GM18907 (cell line): ENCODE measurements at regions not wholly inside any gene's neighbourhood (a gene's known extent, or its start where the extent isn't known, plus 50 kb on each side); places are given as distances from the start of the nearest gene placed in this dataset.

Source experiments
- ATAC-seq: cut with Tn5 transposase; IDR thresholded peaks from one replicate; pipeline ENCODE4 v1.9.1; 2021; ENCODE audit warnings: mild to moderate bottlenecking, moderate library complexity; ENCODE audit not compliant: unreplicated experiment

DNA sequence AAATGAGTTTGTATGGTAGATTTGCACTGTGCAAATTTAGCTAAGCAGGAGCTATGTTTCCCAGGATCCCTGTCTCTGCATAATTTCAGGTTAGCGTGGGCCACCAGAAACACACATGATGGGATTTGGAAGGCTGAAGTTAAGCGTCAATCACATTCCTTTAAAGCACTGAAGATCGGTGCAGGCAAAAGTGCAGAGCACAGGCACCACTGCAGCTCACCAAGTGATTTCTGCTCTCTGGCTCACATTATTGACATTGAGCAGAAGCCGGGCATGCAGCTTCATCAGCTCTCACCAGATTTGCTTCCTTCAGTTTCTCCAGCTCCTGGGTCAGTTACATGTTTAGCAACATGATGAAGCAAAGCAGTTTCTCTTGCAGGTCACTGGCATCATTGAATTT lies 256.4 kb upstream of the TGFBR2 start:
- no peak for ATAC-seq

DNA sequence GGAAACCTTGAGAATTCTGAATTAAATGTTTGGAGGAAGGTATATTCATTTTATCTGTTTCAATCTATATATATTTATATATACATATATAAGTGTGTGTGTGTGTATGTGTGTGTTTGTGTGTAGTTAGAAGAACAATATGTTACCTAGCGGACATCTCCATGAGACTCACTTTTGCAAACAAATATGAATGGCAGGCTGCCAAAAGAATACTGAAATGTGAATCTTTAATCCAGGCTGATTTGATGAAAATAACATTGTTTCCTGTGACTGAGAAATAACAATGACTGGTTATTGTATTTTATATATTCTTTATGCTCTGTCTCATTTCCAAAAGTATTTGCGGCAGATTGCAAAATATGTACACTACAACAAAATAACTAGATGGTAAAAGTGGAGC lies 255.5 kb upstream of the TGFBR2 start:
- ATAC-seq, result no peak

DNA sequence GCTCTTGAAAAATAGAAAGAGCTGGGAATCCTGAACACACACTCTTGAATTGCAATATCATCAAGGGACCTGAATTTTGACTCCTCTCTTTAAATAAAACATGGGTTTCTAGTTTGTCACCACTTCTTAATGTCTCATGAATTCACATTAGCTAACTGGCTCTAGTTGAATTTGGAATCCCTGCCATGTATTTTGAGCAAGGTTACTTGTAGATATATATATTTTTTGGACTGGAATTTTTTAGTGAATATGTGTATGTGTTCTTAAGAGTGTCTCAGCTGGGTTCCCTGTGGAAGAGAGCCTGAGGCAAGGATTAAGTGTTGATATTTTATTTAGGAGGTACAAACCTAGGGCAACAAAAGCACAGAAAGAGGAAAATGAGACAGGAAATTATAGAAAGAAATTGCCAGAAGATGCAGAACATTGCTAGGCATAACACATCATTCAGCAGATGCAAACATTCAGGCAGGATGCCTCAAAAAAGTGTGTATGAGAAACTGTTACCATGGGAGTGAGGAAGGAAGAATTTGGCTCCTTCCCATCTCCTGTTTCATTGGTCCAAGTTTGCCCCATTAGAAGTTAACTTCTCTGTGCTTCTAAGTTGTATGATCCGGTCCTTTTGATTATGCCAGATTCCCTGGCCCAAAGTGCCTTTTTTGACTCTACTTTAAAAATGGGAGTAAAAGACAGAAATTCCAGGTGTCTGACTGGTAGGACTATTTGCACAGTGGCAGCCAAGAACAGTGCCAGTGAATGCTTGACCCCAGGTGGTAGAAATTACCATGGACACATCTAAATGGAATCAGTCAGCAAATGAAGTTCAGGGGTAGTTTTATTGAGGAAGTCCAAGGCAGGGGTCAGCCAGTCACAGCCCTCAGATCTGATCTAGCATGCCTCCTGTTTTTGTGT lies 253.7 kb upstream of the TGFBR2 start:
- no peak for ATAC-seq

DNA sequence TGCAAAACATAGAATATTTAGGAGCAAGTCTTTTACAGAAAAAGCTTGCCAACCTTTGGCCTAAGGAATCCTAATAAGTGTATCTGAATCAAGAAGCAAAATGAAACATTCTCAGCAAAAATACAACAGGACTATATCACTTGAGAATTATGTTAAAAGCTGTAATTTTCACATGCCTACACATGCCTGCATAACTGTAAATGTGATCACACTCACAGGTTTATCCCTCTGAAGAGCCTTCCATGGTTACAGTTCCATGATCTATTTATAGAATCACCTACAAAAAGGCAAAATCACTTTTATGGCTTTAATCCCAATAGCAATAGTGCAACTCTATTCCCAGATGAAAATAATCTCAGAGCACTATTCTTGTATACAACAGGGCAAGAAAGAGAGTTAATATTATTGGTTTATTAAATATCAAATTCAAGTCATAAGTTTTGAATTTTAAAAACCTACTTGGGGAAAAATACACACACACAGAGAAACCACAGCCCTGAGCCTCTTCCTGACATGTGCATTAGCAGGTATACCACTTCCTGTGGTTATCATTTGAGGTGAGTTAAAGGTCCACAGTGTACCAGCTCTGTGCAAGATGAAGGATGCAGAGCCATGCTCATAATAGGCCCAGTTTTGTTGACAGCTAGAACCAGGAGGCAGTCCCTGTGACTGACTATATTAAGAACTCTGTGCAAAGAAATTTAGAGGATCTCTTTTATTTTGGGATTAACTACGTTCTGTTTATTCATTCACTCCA lies 252.5 kb upstream of the TGFBR2 start:
- ATAC-seq, result peak; percentile 98

DNA sequence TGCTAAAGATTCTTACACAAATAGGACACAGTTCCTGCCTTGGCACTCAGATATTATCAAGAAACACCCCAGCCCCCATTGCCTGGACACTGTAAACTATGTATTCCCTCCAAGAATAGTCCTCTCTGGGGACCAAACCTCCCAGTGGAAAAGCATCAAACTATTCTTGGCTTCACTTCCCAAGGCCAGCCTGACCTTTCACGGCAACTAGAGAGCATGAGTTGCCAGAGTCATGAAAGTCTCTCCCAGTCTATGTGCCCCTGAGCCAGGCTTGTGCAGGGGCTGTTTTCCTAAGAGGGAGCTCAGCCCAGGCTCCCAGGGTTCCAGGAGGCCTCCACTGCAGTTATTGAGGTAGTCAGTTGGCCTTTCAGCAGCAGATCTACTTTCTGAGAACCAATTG lies 251.9 kb upstream of the TGFBR2 start:
- ATAC-seq, result no peak

DNA sequence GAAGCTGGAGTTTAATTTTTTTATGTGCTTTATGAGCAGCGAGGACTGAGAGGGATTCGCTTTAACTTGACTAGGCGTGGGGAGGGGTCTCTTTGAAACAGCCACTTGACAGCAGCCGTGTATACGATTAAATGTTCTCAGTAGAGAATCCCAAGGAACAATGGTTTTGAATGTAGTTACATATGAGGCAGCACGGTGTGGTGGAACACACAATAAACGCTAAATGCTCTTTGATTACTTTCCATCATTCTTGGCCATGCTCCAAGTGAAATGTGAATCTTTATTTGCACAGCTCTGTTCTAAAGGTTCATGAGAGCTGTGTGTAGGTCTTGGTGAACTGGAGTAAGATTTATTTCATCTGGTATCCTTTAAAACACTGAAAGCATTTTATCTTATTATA lies 251.4 kb upstream of the TGFBR2 start:
- no peak for ATAC-seq

DNA sequence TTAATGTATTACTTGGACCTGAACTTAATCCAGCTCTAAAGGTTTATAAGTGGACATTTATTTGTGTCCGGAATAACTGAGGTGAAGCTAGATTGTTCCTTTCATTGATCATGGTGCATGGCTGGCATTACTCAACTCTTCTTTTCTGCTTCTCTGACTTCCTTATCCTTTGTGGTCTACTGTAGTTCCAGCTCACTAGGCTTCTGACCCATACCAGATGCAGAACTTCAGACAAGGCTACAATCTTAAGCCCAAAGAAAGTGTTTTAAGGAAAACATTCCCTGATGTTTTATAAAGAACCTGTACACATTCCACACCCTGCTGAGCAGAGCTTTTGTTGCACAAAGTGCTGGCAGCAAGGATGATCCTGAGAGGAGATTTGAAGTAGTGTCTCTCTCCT lies 250.8 kb upstream of the TGFBR2 start:
- ATAC-seq, result no peak

DNA sequence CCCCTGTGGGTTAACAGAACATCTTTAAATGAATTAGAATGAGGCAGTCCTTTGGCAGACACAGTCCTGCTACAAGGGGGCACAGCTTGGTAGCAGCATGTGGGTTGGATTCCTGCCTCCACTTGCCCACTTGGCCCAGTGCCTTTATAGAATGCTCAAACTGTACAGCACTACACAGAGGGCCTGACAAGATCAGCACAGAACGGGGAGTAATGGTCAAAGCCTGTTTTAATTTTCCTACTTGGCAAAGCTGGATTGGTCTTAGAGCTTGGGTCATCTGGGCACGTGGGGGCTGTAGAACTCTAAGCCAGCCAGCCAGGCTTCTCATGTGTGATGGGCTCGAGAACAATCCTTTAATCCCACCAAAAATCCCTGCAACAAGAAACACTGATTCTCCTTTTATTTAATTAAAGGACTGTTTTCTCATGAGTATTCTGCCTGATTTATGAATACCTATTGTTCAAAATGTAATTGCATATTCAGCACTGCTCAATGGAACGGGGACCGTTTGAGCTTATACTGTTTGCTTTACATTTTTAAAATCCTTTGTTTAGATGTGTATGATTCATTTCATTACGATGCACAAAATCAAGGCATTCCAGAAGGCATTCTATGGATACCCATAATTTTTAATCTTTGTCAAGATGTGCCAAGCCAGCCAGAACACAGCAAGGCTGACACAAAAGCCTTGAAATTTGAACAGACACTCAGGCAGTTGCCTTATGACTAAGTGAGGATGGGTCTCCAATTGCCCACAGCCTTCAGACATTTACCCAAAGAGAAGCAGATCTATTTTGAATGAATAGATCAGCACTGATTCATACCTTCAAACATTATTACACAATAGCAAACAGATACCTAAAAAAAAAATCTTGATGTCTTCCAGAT lies 249.3 kb upstream of the TGFBR2 start:
- no peak for ATAC-seq

DNA sequence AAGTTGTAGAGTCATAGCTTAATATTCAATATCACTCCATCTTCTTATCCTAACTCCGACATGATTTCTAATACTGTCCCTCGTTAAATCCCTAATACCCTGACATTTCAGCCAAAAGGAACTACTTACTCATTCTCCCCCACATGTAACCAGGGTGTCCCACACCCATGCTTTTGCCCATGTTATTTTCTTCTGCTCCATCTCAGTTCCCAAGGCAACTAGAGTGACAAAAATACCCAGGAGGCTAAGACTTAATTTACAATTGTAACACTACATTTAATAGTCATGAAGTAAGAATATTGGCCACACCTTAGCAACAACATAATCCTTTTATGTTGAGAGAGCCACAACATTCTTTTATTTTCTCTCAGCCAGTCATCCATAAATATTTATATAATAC lies 248.5 kb upstream of the TGFBR2 start:
- ATAC-seq, result no peak

DNA sequence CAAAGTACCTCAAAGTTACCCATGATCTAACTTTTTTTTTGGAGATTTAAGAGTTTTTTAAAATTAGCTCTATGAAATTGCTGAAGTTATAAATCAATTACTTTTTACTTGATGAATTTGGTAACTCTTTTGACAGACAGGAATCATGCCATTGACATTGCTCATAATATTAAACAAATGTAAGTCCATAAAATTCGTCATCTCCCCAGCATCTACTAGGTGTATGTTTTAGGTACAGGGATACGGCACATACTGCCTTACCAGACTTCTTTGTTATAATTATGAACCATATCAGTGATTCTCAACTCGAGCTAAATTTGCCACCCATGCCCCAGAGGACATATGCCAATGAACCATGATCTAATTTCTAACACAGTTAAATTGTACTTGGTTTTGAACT lies 247.5 kb upstream of the TGFBR2 start:
- no peak for ATAC-seq

DNA sequence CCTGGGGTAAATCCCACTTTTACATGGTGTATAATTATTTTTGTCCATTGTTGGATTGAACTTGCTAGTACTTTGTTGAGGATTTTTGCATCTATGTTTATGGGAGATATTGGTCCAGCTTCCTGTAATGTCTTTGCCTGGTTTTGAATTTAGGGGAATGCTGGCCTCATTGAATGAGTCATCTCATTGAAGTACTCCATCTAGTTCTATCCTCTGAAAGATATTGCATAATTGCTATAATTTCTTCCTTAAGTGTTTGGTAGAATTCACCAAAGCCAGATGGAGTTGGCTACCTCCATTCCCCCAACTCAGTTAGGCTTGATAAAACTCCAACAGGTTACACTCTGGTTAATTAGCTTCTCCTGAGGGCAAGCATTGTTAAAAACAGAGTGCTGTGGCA lies 237.4 kb upstream of the TGFBR2 start:
- ATAC-seq, result no peak

DNA sequence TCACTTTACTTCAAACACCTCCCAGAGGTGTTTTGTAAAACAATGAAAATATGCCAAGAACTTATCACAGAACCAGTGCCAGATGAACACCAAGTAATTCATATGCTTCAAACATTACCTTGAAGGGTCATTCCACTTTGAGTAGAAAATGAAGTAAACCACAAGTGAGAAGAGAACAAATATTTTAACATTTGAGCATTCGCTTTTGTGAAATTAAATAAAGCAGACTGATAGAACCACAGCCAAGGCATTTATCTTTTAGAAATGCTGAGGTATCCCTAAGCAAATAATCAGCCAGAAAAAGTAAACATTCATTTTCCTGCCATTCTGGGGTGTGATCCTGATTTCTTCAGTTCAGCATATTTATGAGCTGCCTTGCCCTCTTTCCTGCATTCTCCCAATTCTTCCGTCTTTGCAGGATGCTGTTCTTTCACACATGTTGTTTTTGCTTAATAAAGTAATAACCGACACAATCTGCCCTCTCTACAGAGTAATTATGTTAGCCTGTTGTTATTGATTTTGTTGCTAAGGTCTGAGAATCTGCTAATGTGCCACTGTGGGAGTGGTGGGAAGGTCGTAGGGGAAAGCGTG lies 235.6 kb upstream of the TGFBR2 start:
- ATAC-seq, result no peak

DNA sequence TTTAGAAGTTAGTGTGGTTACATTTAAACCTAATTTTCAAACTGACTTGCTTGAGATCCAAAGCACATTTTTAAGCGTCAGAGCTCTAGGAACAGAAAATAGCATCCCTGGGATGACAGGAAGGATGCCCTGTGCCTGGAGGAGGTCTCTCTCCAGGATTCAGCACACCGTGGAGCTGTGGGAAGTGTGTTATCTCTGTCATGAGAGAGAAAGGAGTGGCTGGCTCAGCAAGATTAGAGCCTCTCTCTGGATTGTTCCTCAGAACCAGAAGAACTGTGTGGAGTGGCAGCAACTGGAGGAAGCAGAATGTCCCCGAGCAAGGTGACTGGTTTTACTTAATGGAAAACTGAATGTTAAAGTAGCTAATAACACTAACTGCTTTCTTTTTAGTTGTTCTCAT lies 233.6 kb upstream of the TGFBR2 start:
- ATAC-seq, result no peak

DNA sequence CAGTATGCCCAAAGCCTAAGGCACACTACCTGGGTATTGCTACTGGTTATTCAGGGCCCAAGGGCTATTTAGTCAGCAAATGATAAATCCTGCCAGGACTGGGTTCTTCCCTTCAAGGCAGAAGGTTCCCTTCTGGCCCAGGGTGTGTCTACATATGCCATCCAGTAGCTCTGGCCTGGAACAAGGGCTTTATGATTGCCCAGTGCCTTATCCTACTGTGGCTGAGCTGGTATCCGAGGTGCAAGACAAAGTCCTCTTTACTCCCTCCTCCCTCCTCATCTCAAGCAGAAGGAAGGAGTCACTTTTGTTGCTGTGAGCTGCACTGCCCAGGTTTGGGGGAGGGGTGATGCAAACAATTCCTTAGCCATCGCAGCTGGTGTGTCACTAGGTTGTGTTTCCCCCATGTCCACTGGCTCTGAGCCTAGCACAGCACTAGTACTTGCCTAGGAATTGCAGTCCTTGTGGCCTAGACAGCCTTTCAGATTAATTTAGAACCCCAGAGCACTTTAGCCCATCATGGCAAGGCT lies 221.8 kb upstream of the TGFBR2 start:
- no peak for ATAC-seq

DNA sequence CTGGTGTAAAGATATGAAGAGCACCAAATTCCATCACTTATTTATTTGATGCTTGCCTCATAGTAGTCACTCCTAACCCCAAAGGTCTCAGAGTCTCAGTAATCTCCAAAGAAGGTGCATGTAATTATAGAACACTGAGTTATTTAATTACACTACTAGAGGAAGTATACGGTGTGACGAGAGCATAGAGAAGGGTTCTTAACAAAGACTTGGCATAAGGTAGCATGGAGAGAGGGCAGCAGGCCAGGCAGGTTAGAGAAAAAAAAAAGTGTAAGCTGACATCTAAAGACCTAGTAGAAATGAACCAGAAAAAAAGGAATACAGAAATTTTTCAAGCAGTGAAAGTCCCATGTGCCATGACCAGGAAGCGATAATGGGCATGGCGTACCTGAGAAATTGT lies 213.3 kb upstream of the TGFBR2 start:
- ATAC-seq, result no peak

DNA sequence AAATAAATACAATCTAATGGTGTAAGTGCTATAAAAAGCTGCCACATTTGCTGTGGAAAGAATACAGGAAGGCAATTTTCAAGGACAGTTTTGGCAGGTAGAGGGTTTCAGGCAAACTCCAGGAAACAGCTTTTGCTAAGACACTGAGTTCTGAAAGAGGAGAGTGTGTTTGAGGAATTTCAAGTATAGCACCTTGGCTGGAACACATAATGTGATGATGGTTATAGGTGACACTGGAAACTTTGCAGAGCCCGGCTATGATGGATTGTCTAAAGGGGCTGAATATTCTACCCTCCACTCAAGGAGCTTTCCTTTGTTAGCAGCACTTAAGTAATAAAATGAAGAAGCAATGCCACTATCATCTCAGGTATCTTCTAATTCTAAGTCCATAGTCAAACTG lies 209.4 kb upstream of the TGFBR2 start:
- ATAC-seq, result no peak

DNA sequence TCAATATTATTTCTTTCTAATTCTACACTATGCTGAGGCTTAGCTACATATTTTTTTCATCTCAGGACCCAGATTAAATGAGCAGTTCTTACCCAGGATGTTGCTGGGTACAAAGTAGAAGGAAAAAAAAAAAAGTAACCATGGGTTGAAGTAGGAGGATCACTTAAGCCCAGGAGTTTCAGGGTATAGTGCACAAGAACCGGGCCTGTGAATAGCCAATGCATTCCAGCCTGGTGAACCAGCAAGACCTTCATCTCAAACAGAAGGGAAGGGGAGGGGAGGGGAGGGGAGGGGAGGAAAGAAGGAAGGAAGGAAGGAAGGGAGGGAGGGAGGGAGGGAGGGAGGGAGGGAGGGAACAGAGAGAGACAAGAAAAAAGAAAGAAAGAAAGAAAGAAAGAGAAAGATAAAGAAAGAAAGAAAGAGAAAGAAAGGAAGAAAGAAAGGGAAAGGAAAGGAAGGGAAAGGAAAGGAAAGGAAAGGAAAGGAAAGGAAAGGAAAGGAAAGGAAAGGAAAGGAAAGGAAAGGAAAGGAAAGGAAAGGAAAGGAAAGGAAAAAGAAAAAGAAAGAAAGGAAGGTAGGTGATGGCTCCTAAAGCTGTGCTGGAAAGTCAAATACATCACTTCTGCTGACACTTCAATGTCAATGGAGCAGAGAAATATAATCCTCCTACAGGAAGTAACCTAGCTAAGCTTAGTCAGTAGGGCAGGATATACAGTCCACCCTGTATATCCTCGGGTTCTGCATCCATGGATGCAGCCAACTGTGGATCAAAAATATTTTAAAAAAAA lies 206.8 kb upstream of the TGFBR2 start:
- ATAC-seq, result no peak

DNA sequence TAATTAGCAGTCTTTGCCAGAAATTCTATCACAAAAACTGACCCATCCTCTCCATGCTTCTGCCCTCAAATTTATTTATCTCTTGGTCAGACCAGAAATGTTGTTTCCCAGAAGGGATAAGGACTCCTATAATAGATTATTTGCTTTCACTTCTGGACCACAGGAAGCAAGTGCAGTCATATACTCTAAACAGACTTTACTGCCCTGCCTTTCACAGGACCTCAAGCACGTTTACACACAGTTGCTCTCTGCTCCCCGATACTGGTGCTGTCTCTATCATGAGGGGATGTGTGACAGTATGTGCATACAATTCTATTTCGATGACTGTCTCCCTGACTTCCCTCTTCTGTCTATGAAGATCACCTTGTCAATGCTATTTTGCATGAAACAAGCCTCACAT lies 205.5 kb upstream of the TGFBR2 start:
- ATAC-seq, result no peak

DNA sequence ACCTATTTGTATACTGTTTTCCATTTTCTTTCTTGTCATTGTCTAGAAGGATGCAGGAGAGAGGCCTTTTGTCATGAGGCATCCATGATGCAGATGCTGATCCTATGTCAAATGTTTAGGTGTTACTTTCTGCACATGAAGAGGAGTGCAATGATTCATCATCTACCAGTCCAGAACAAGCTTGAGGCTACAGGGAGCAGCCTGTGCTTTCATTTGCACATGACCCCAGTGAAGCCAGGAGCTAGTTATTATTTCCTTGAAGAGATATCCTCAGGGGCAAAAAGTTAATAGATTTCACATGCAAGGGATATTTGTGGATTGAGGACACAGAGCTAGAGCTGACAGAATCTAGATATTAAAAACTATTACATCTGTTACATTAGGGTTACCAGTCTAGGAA lies 204.4 kb upstream of the TGFBR2 start:
- no peak for ATAC-seq

DNA sequence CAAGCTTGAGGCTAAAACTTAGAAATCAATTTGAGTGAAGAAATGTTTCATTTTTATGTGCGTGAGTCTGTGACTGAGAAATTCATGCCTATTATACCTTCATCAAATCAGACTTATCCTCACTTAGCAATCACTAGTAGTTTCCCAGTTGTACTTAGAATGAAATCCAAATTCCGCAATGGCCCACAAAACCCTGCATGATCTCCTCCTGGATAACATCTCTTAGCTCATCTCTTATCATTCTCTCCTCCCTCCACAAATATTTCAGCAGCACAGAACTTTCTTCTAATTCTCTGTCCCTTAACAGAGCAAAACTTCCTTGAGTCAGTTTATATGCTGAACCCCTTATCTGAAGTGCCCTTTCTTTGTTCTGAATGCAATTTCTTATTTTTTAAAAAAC lies 198.8 kb upstream of the TGFBR2 start:
- ATAC-seq, result no peak
